MM.1S (cell line): ENCODE measurements at regions not wholly inside any gene's neighbourhood (a gene's known extent, or its start where the extent isn't known, plus 50 kb on each side); places are given as distances from the start of the nearest gene placed in this dataset.

Experiments
- EZH2 ChIP-seq: fragments of 300-600 bp; sonication (generic); optimal IDR thresholded peaks from 2 replicates; pipeline ENCODE3; 2017; ENCODE audit warnings: low read depth, mild to moderate bottlenecking, antibody characterized with exemption, low read length, mixed read lengths
- EZH2phosphoT487 ChIP-seq: fragments of 300-600 bp; sonication (generic); IDR thresholded peaks from 2 replicates; pipeline ENCODE4 v1.6.1; 2018; ENCODE audit warnings: antibody characterized with exemption, low read length
- TF ChIP-seq, protein P1 (sequence below): fragments of 300-600 bp; sonication (generic); IDR thresholded peaks from 2 replicates; pipeline ENCODE4 v1.5.1; 2016; ENCODE audit warnings: antibody characterized with exemption, low read length, mixed read lengths

- TF ChIP-seq, protein P1, sequence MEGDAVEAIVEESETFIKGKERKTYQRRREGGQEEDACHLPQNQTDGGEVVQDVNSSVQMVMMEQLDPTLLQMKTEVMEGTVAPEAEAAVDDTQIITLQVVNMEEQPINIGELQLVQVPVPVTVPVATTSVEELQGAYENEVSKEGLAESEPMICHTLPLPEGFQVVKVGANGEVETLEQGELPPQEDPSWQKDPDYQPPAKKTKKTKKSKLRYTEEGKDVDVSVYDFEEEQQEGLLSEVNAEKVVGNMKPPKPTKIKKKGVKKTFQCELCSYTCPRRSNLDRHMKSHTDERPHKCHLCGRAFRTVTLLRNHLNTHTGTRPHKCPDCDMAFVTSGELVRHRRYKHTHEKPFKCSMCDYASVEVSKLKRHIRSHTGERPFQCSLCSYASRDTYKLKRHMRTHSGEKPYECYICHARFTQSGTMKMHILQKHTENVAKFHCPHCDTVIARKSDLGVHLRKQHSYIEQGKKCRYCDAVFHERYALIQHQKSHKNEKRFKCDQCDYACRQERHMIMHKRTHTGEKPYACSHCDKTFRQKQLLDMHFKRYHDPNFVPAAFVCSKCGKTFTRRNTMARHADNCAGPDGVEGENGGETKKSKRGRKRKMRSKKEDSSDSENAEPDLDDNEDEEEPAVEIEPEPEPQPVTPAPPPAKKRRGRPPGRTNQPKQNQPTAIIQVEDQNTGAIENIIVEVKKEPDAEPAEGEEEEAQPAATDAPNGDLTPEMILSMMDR = no peak
- TF ChIP-seq EZH2phosphoT487 (no peak), EZH2 (no peak)
Measured at GRCh38 chr13:54643863-54644262, 1615.2 kb downstream of the OLFM4 start.
